HFFc6 (cell line): ENCODE measurements at regions not wholly inside any gene's neighbourhood (a gene's known extent, or its start where the extent isn't known, plus 50 kb on each side); places are given as distances from the start of the nearest gene placed in this dataset.
"Not testable (repeated sequence)": the region's sequence is repeated elsewhere in the genome, so short reads cannot be mapped to it uniquely, and the experiment has no call there.

Source experiments
- DNase-seq: peaks from one replicate; pipeline ENCODE4 v3.0.0-alpha.2; 2018
- H3K27ac Mint-ChIP-seq: 2 replicates; pipeline ENCODE4 v1.8.0; 2020; ENCODE audit warnings: mild to moderate bottlenecking, mixed read lengths
- H3K27me3 Mint-ChIP-seq: 2 replicates; pipeline ENCODE4 v1.8.0; 2021; ENCODE audit warnings: mild to moderate bottlenecking, moderate library complexity, mixed read lengths; ENCODE audit not compliant: insufficient read depth
- H3K36me3 Mint-ChIP-seq: 2 replicates; pipeline ENCODE4 v1.8.0; 2021; ENCODE audit warnings: low read depth, mixed read lengths
- H3K4me1 Mint-ChIP-seq: 2 replicates; pipeline ENCODE4 v1.8.0; 2020; ENCODE audit warnings: low read depth, mixed read lengths
- H3K4me3 Mint-ChIP-seq: 2 replicates; pipeline ENCODE4 v1.8.0; 2020; ENCODE audit warnings: mild to moderate bottlenecking, moderate library complexity, mixed read lengths
- H3K9me3 Mint-ChIP-seq: 2 replicates; pipeline ENCODE4 v1.8.0; 2020; ENCODE audit warnings: mild to moderate bottlenecking, mixed read lengths
- CTCF ChIP-seq: fragments of 200-600 bp; sonication (generic); IDR thresholded peaks from 2 replicates; pipeline ENCODE4 v1.5.0; 2021; ENCODE audit warnings: antibody characterized with exemption, mild to moderate bottlenecking

DNA sequence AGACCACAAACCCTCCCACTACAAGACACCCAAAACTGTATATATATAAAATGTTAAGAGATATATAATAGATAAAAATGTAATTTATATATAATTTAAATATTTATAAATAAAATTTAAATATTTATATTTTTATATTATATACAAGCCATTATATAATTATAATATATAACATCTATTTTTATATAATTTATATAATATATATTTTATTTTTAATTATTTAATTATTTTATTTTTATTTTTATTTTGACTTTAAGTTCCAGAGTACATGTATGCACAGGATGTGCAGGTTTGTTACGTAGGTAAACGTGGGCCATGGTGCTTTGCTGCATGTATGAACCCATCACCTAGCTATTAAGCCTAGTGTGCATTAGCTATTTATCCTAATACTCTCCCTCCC is 1090.2 kb downstream of the NXPH1 start:
- Mint-ChIP-seq H3K4me1 (no peaks in the 10 kb centered on the region), H3K27me3 (no peaks in the 10 kb centered on the region), H3K4me3 (no peak overlapping the region), H3K27ac (no peak overlapping the region), H3K36me3 (no peaks in the 10 kb centered on the region), H3K9me3 (peaks cover 28% of the 10 kb centered on the region)
- no peak for DNase-seq
- TF ChIP-seq CTCF, result no peak

- not testable (repeated sequence) for DNase-seq, H3K27me3 Mint-ChIP-seq, H3K27ac Mint-ChIP-seq, H3K36me3 Mint-ChIP-seq, H3K4me3 Mint-ChIP-seq, H3K4me1 Mint-ChIP-seq
- H3K9me3 Mint-ChIP-seq, result peaks cover 24% of the 10 kb centered on the region
Observed at GRCh38 chr7:9552431-9552830, 1119.0 kb downstream of the NXPH1 start.

- Mint-ChIP-seq H3K4me3 (no peak overlapping the region), H3K27me3 (no peaks in the 10 kb centered on the region; the same call in none of the 2 replicates), H3K27ac (no peak overlapping the region), H3K9me3 (peaks cover 15% of the 10 kb centered on the region), H3K36me3 (no peaks in the 10 kb centered on the region), H3K4me1 (no peaks in the 10 kb centered on the region)
- no peak for TF ChIP-seq CTCF
- DNase-seq, result no peak
Observed at GRCh38 chr7:9557853-9558252, 1124.4 kb downstream of the NXPH1 start.

GRCh38 chr7:9575716-9576115 is 1142.3 kb downstream of the NXPH1 start:
- Mint-ChIP-seq H3K36me3 (no peaks in the 10 kb centered on the region), H3K27ac (no peak overlapping the region), H3K4me3 (no peak overlapping the region), H3K4me1 (no peaks in the 10 kb centered on the region), H3K27me3 (no peaks in the 10 kb centered on the region), H3K9me3 (peaks cover 27% of the 10 kb centered on the region)
- DNase-seq, result no peak
- TF ChIP-seq CTCF, result no peak

DNA sequence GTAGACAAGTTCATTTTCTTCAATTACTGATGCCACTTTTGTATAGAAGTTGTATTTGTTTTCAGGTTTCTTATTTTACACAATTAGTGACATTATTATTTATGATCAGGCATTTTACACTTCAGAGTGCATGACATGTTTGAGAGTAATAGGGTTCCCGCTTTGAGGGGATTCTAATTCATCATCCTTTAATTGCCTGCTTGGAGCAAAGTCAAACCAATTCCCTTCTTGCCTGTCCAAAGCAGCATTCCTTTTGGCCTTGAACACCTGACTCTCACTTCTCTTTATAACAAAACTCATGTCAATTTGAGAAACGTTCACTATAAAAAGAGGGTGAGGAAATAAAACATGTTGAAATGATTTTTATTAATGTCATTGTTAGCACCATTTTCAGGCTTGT is 1149.4 kb downstream of the NXPH1 start:
- Mint-ChIP-seq H3K4me3 (no peak overlapping the region), H3K27ac (no peak overlapping the region), H3K27me3 (no peaks in the 10 kb centered on the region), H3K36me3 (no peaks in the 10 kb centered on the region), H3K4me1 (no peaks in the 10 kb centered on the region), H3K9me3 (peaks cover 17% of the 10 kb centered on the region)
- TF ChIP-seq CTCF, result no peak
- no peak for DNase-seq

DNA sequence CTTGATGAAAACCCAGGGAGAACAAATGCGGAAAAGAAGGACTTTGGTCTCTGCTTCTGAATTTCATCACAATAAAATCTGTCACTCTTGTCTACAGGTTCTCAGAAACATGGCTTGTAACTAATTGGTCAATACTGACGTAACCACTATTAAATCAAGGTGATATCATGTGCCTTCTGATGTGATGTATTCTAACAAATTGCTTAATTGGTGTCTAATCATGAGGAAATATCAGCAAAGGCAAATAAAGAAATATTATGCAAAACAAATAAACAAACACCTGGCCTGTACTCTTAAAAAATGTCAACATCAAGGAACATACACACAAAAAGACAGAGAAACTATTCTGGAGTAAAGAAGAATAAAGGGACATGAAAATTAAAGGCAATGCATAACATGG is 1165.0 kb downstream of the NXPH1 start:
- Mint-ChIP-seq H3K36me3 (no peaks in the 10 kb centered on the region), H3K4me1 (no peaks in the 10 kb centered on the region), H3K27me3 (no peaks in the 10 kb centered on the region; the same call in 1 of the 2 replicates), H3K27ac (no peak overlapping the region), H3K4me3 (no peak overlapping the region), H3K9me3 (peaks cover 50% of the 10 kb centered on the region)
- no peak for DNase-seq
- TF ChIP-seq CTCF, result no peak
